ENCODE measurements at regions not wholly inside any gene's neighbourhood (a gene's known extent, or its start where the extent isn't known, plus 50 kb on each side); places are given as distances from the start of the nearest gene placed in this dataset.

GRCh38 chr1:5685446-5686040, 306.7 kb downstream of the NPHP4 start:
- peaks cover 0 to 34% (median 0%) of the 10 kb centered on the region in 9 donors for H3K27me3 ChIP-seq
- 70 to 79% (median 75%) methylated on average over 10 of the region's 10 CpGs for WGBS, 4 donors
- no peaks in the 10 kb centered on the region for H3K4me1 ChIP-seq
- H3K4me3 ChIP-seq = no peak overlapping the region
- no peaks in the 10 kb centered on the region for H3K36me3 ChIP-seq
- H3K9me3 ChIP-seq = no peaks in the 10 kb centered on the region
- intact Hi-C loops (cut with DNase I) = loop anchor here in 1 of 10 donors (5.0 kb wide), 1 partner anchor 278 kb away; no protein-coding TSS in a partner anchor
- DNase-seq (no peak), ATAC-seq (no peak)
- H3K27ac ChIP-seq = no peak overlapping the region
- no peak for TF ChIP-seq CTCF (IDR thresholded peaks at IDR 0.05)
- no peak for TF ChIP-seq POLR2A (IDR thresholded peaks at IDR 0.05)

GRCh38 chr1:5684791-5685190, 307.4 kb downstream of the NPHP4 start:
- peaks cover 0 to 28% (median 0%) of the 10 kb centered on the region in 9 donors for H3K27me3 ChIP-seq
- H3K4me1 ChIP-seq = no peaks in the 10 kb centered on the region
- no peaks in the 10 kb centered on the region for H3K36me3 ChIP-seq
- H3K4me3 ChIP-seq = no peak overlapping the region
- ATAC-seq = no peak
- H3K9me3 ChIP-seq = no peaks in the 10 kb centered on the region
- TF ChIP-seq CTCF (IDR thresholded peaks at IDR 0.05) (no peak), POLR2A (IDR thresholded peaks at IDR 0.05) (no peak)
- WGBS, 4 donors = 78 to 85% (median 83%) methylated on average over 11 of the region's 11 CpGs
- no peak for DNase-seq
- intact Hi-C loops (cut with DNase I) = loop anchor here in 1 of 10 donors (5.0 kb wide), 1 partner anchor 277 kb away; no protein-coding TSS in a partner anchor
- no peak overlapping the region for H3K27ac ChIP-seq

- ATAC-seq (no peak), DNase-seq (no peak)
- H3K4me1 ChIP-seq = no peaks in the 10 kb centered on the region
- no peaks in the 10 kb centered on the region for H3K9me3 ChIP-seq
- no peak overlapping the region for H3K27ac ChIP-seq
- 35 to 55% (median 47%) methylated on average over 2 of the region's 2 CpGs for WGBS, 4 donors
- H3K36me3 ChIP-seq = no peaks in the 10 kb centered on the region
- no peak for TF ChIP-seq POLR2A (IDR thresholded peaks at IDR 0.05)
- TF ChIP-seq CTCF (IDR thresholded peaks at IDR 0.05) = no peak
- peaks cover 0 to 19% (median 0%) of the 10 kb centered on the region in 9 donors for H3K27me3 ChIP-seq
- no peak overlapping the region for H3K4me3 ChIP-seq
- intact Hi-C loops (cut with DNase I) = no loop called here
Measured at GRCh38 chr1:5683446-5683845, 308.8 kb downstream of the NPHP4 start.

GRCh38 chr1:5682626-5683225, 309.5 kb downstream of the NPHP4 start:
- TF ChIP-seq CTCF (IDR thresholded peaks at IDR 0.05) (no peak), POLR2A (IDR thresholded peaks at IDR 0.05) (no peak)
- peaks cover 0 to 18% (median 0%) of the 10 kb centered on the region in 9 donors for H3K27me3 ChIP-seq
- 81 to 86% (median 83%) methylated on average over 14 to 16 of the region's 16 CpGs for WGBS, 4 donors
- no peaks in the 10 kb centered on the region for H3K36me3 ChIP-seq
- H3K9me3 ChIP-seq = no peaks in the 10 kb centered on the region
- DNase-seq (no peak), ATAC-seq (no peak)
- intact Hi-C loops (cut with DNase I) = no loop called here
- H3K4me3 ChIP-seq = no peak overlapping the region
- H3K4me1 ChIP-seq = no peaks in the 10 kb centered on the region
- no peak overlapping the region for H3K27ac ChIP-seq

All from heart left ventricle (tissue), 16 donors.